H9 (cell line): ENCODE measurements at regions not wholly inside any gene's neighbourhood (a gene's known extent, or its start where the extent isn't known, plus 50 kb on each side); places are given as distances from the start of the nearest gene placed in this dataset.

Experiments used
- DNase-seq: peaks from one replicate; pipeline ENCODE4 v3.0.0-alpha.2; 2017
- H2AFZ ChIP-seq: one replicate; pipeline ENCODE4 v1.6.1; 2013; ENCODE audit warnings: mild to moderate bottlenecking, low read length, control low read depth, moderate library complexity
- H2AK5ac ChIP-seq: 2 replicates; pipeline ENCODE4 v1.6.1; 2013; ENCODE audit warnings: low read length, control low read depth, mixed read lengths; ENCODE audit not compliant: insufficient read length
- H2BK120ac ChIP-seq: one replicate; pipeline ENCODE4 v1.6.1; 2013; ENCODE audit warnings: low read depth, mild to moderate bottlenecking, low read length, control low read depth, inconsistent platforms; ENCODE audit not compliant: poor library complexity, severe bottlenecking
- H2BK12ac ChIP-seq: 2 replicates; pipeline ENCODE4 v1.6.1; 2013; ENCODE audit warnings: low read length, control low read depth, mixed read lengths, low read depth; ENCODE audit not compliant: insufficient read length
- H2BK15ac ChIP-seq: 2 replicates; pipeline ENCODE4 v1.6.1; 2013; ENCODE audit warnings: low read depth, low read length, control low read depth
- H2BK20ac ChIP-seq: one replicate; pipeline ENCODE4 v1.6.1; 2013; ENCODE audit warnings: low read depth, mild to moderate bottlenecking, low read length, control low read depth, inconsistent platforms; ENCODE audit not compliant: poor library complexity, severe bottlenecking
- H2BK5ac ChIP-seq: 2 replicates; pipeline ENCODE4 v1.6.1; 2013; ENCODE audit warnings: low read length, control low read depth, mixed read lengths; ENCODE audit not compliant: insufficient read length
- H3K14ac ChIP-seq: 2 replicates; pipeline ENCODE4 v1.6.1; 2013; ENCODE audit warnings: low read length, control low read depth; ENCODE audit not compliant: insufficient read depth
- H3K18ac ChIP-seq: 2 replicates; pipeline ENCODE4 v1.6.1; 2013; ENCODE audit warnings: low read depth, mild to moderate bottlenecking, mixed read lengths, low read length, control low read depth; ENCODE audit not compliant: insufficient read length
- H3K23ac ChIP-seq: 2 replicates; pipeline ENCODE4 v1.6.1; 2013; ENCODE audit warnings: low read length, control low read depth, mixed read lengths, low read depth; ENCODE audit not compliant: insufficient read length
- H3K23me2 ChIP-seq: 2 replicates; pipeline ENCODE4 v1.6.1; 2013; ENCODE audit warnings: low read depth, mild to moderate bottlenecking, mixed read lengths, low read length, control low read depth; ENCODE audit not compliant: insufficient read length, poor library complexity, severe bottlenecking
- H3K27ac ChIP-seq: 2 replicates; pipeline ENCODE4 v1.5.1; 2013; ENCODE audit warnings: low read length, control low read depth, mixed read lengths, low read depth; ENCODE audit not compliant: insufficient read length
- H3K27me3 ChIP-seq: 2 replicates; pipeline ENCODE4 v1.6.1; 2013; ENCODE audit warnings: low read length, control low read depth, inconsistent platforms; ENCODE audit not compliant: insufficient read depth
- H3K4ac ChIP-seq: 2 replicates; pipeline ENCODE4 v1.6.1; 2013; ENCODE audit warnings: low read depth, mild to moderate bottlenecking, control low read depth, inconsistent platforms, low read length, moderate library complexity
- H3K4me1 ChIP-seq: 2 replicates; pipeline ENCODE4 v1.6.1; 2013; ENCODE audit warnings: low read length, control low read depth, inconsistent platforms; ENCODE audit not compliant: insufficient read depth
- H3K4me2 ChIP-seq: 2 replicates; pipeline ENCODE4 v1.6.1; 2013; ENCODE audit warnings: low read length, control low read depth, mixed read lengths; ENCODE audit not compliant: insufficient read length, insufficient read depth
- H3K56ac ChIP-seq: 2 replicates; pipeline ENCODE4 v1.6.1; 2013; ENCODE audit warnings: low read depth, mild to moderate bottlenecking, mixed read lengths, low read length, control low read depth; ENCODE audit not compliant: insufficient read length
- H3K79me1 ChIP-seq: 2 replicates; pipeline ENCODE4 v1.6.1; 2013; ENCODE audit warnings: low read depth, mild to moderate bottlenecking, moderate library complexity, low read length, control low read depth, inconsistent platforms; ENCODE audit not compliant: insufficient read depth, poor library complexity, severe bottlenecking
- H3K79me2 ChIP-seq: 2 replicates; pipeline ENCODE4 v1.6.1; 2013; ENCODE audit warnings: low read length, control low read depth, inconsistent platforms; ENCODE audit not compliant: insufficient read depth
- H3K9ac ChIP-seq: 2 replicates; pipeline ENCODE4 v1.6.1; 2013; ENCODE audit warnings: low read length, control low read depth, mixed read lengths; ENCODE audit not compliant: insufficient read length; ENCODE audit errors: extremely low read depth
- H3K9me3 ChIP-seq: one replicate; pipeline ENCODE4 v1.6.1; 2013; ENCODE audit warnings: low read depth, low read length, inconsistent platforms; ENCODE audit not compliant: control insufficient read depth
- H3T11ph ChIP-seq: one replicate; pipeline ENCODE4 v1.6.1; 2013; ENCODE audit warnings: mild to moderate bottlenecking, low read length, control low read depth, inconsistent platforms
- H4K20me1 ChIP-seq: one replicate; pipeline ENCODE4 v1.6.1; 2013; ENCODE audit not compliant: control insufficient read depth, insufficient read length, insufficient read depth
- H4K5ac ChIP-seq: 2 replicates; pipeline ENCODE4 v1.6.1; 2013; ENCODE audit warnings: low read depth, mild to moderate bottlenecking, mixed read lengths, low read length, control low read depth; ENCODE audit not compliant: insufficient read length
- H4K8ac ChIP-seq: replicated peaks from 2 replicates; pipeline ENCODE4 v1.6.1; 2013; ENCODE audit warnings: low read length, control low read depth, mixed read lengths, low read depth; ENCODE audit not compliant: insufficient read length
- H4K91ac ChIP-seq: 2 replicates; pipeline ENCODE4 v1.6.1; 2013; ENCODE audit warnings: low read depth, mild to moderate bottlenecking, moderate library complexity, mixed read lengths, low read length, control low read depth; ENCODE audit not compliant: insufficient read length
- H3K27ac Mint-ChIP-seq, 3 experiments: 2 replicates in 2 of 3; 3 replicates in 1 of 3; pipeline ENCODE4 v1.8.0; 2020 to 2021; ENCODE audit warnings: mixed read lengths in 3 of 3, mild to moderate bottlenecking in 1 of 3, moderate library complexity in 1 of 3
- H3K27me3 Mint-ChIP-seq: 2 replicates; pipeline ENCODE4 v1.8.0; 2021; ENCODE audit warnings: low read depth, mild to moderate bottlenecking, moderate library complexity, mixed read lengths
- H3K36me3 Mint-ChIP-seq, 3 experiments: 2 replicates in 2 of 3; 3 replicates in 1 of 3; pipeline ENCODE4 v1.8.0; 2020 to 2021; ENCODE audit warnings: low read depth in 3 of 3, mixed read lengths in 3 of 3; ENCODE audit not compliant: insufficient read depth in 1 of 3
- H3K4me1 Mint-ChIP-seq, 2 experiments: 2 replicates each; pipeline ENCODE4 v1.8.0; 2020; ENCODE audit warnings: mixed read lengths in 2 of 2
- H3K4me3 Mint-ChIP-seq, 2 experiments: 2 replicates in 1 of 2; 3 replicates in 1 of 2; pipeline ENCODE4 v1.8.0; 2020 to 2021; ENCODE audit warnings: mild to moderate bottlenecking in 2 of 2, mixed read lengths in 2 of 2, moderate library complexity in 1 of 2
- H3K9me3 Mint-ChIP-seq, 2 experiments: 2 replicates in 1 of 2; 3 replicates in 1 of 2; pipeline ENCODE4 v1.8.0; 2020; ENCODE audit warnings: mild to moderate bottlenecking in 2 of 2, mixed read lengths in 2 of 2, moderate library complexity in 1 of 2
- WGBS: extraction: QIAGEN DNeasy Blood & Tissue Kit; methylation state at CpG from one replicate; pipeline ENCODE4 v1.1.7; 2013; ENCODE audit warnings: missing lambda C conversion rate, low lambda C conversion rate, mixed read lengths; ENCODE audit not compliant: insufficient read length; ENCODE audit errors: extremely low coverage; 5-methylcytosine and 5-hydroxymethylcytosine counted together
- TF ChIP-seq, protein P1 (sequence below): fragments of 200-600 bp; sonication (generic); conservative IDR thresholded peaks from 3 replicates; pipeline ENCODE4 v1.8.0; 2021; ENCODE audit warnings: antibody characterized with exemption, mild to moderate bottlenecking

DNA sequence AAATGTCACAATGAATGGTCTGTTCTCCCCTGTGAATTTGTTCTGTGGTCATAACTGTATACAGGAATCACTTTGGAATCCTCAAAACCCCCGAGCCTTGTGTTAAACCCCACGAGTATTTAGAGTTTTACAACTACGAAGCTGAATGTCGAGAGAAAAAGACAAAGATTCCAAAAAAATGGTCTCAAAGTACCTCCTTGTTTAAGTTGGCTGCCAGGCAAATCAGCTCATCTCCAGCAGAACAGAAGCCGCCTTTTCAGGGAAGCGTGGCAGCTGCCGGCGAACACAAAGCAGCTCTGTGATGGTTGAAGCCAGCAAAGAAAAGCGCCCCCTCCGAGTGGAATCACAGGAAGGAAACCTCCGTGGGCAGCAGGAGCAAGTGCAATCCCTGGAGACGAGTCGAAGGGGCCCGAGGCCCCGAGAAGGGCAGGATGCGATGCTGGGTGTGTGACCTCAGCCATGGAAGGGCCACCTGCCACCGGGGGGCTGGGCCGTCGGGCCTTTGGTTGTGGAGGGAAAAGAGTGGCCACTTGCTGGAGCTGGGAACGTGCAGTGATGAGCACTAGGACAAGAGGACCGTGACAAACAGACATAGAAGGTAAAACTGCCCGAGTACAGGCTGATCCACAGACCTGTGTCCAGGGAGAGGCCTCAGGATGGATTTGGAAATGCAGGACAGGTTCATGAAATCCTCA is 706.4 kb downstream of the SEMA5A start:
- H3K14ac ChIP-seq: no peak overlapping the region
- H2BK12ac ChIP-seq: no peak overlapping the region
- H3K56ac ChIP-seq: no peak overlapping the region
- no peak overlapping the region for H3K4ac ChIP-seq
- H3K23me2 ChIP-seq: no peaks in the 10 kb centered on the region
- Mint-ChIP-seq H3K36me3 (peaks cover 2 to 13% (median 8%) of the 10 kb centered on the region in 3 experiments; a peak in 5 of 7 replicates), H3K9me3 (peaks cover 10% of the 10 kb centered on the region in 2 experiments), H3K27me3 (peaks cover 3% of the 10 kb centered on the region; the same call in 1 of the 2 replicates), H3K27ac (no peak overlapping the region), H3K4me3 (no peak overlapping the region), H3K4me1 (peaks cover 2 to 3% of the 10 kb centered on the region in 2 experiments; a peak in 1 of 4 replicates)
- no peak overlapping the region for H3K4me2 ChIP-seq
- no peaks in the 10 kb centered on the region for H3K27me3 ChIP-seq
- no peaks in the 10 kb centered on the region for H3K79me2 ChIP-seq
- H3K23ac ChIP-seq: no peak overlapping the region
- H4K5ac ChIP-seq: no peak overlapping the region
- no peak overlapping the region for H2BK15ac ChIP-seq
- no peak overlapping the region for H4K8ac ChIP-seq
- H3K4me1 ChIP-seq: no peaks in the 10 kb centered on the region
- no peak overlapping the region for H3K18ac ChIP-seq
- no peak overlapping the region for H4K91ac ChIP-seq
- TF ChIP-seq, protein P1, sequence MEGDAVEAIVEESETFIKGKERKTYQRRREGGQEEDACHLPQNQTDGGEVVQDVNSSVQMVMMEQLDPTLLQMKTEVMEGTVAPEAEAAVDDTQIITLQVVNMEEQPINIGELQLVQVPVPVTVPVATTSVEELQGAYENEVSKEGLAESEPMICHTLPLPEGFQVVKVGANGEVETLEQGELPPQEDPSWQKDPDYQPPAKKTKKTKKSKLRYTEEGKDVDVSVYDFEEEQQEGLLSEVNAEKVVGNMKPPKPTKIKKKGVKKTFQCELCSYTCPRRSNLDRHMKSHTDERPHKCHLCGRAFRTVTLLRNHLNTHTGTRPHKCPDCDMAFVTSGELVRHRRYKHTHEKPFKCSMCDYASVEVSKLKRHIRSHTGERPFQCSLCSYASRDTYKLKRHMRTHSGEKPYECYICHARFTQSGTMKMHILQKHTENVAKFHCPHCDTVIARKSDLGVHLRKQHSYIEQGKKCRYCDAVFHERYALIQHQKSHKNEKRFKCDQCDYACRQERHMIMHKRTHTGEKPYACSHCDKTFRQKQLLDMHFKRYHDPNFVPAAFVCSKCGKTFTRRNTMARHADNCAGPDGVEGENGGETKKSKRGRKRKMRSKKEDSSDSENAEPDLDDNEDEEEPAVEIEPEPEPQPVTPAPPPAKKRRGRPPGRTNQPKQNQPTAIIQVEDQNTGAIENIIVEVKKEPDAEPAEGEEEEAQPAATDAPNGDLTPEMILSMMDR: no peak
- H4K20me1 ChIP-seq: no peaks in the 10 kb centered on the region
- H2BK20ac ChIP-seq: no peak overlapping the region
- H2AK5ac ChIP-seq: no peak overlapping the region
- H3K9me3 ChIP-seq: no peaks in the 10 kb centered on the region
- no peak overlapping the region for H2AFZ ChIP-seq
- no peaks in the 10 kb centered on the region for H3K79me1 ChIP-seq
- H3K27ac ChIP-seq: no peak overlapping the region
- no peak overlapping the region for H3T11ph ChIP-seq
- no peak for DNase-seq
- no CpG with 5 or more reads among the region's 22 CpGs for WGBS
- H2BK120ac ChIP-seq: no peak overlapping the region
- H3K9ac ChIP-seq: no peak overlapping the region
- no peak overlapping the region for H2BK5ac ChIP-seq
